H1 (cell line): ENCODE measurements at regions not wholly inside any gene's neighbourhood (a gene's known extent, or its start where the extent isn't known, plus 50 kb on each side); places are given as distances from the start of the nearest gene placed in this dataset.

Experiments used
- CTCF ChIA-PET: fragments of 300-600 bp; sonication (Branson Sonifier 250); formaldehyde crosslinking; loops from one replicate; lab custom pipeline; 2021; ENCODE audit not compliant: partially characterized antibody; lab: Charles Lee
- POLR2A ChIA-PET: fragments of 300-600 bp; sonication (Branson Sonifier 250); formaldehyde crosslinking; loops from one replicate; lab custom pipeline; 2021; ENCODE audit warnings: inconsistent platforms; ENCODE audit not compliant: partially characterized antibody; lab: Charles Lee
- DNase-seq, 2 experiments: peaks; one replicate each; pipeline versions ENCODE4 v3.0.0 to v3.0.0-alpha.2; 2010 to 2022; ENCODE audit warnings: low spot score in 2 of 2, low read depth in 1 of 2, mixed read lengths in 1 of 2
- FAIRE-seq: peaks from 2 replicates; lab custom pipeline; 2011; peaks lifted over from hg19 to GRCh38; lab: Jason Lieb, UNC
- H2AFZ ChIP-seq: 2 replicates; pipeline ENCODE4 v1.8.1; 2012; ENCODE audit warnings: low read length, inconsistent platforms
- H2AK5ac ChIP-seq: 2 replicates; pipeline ENCODE4 v1.6.1; 2013; ENCODE audit warnings: low read depth, low read length
- H2BK120ac ChIP-seq: replicated peaks from 2 replicates; pipeline ENCODE3; 2013; ENCODE audit warnings: low read depth, low read length, inconsistent platforms
- H2BK12ac ChIP-seq: 2 replicates; pipeline ENCODE4 v1.6.1; 2013; ENCODE audit warnings: low read depth, low read length
- H2BK15ac ChIP-seq: 2 replicates; pipeline ENCODE4 v1.6.1; 2013; ENCODE audit warnings: low read length
- H2BK20ac ChIP-seq: 2 replicates; pipeline ENCODE4 v1.6.1; 2013; ENCODE audit warnings: low read length
- H2BK5ac ChIP-seq: 2 replicates; pipeline ENCODE4 v1.6.1; 2013; ENCODE audit warnings: low read depth, low read length
- H3K14ac ChIP-seq: 2 replicates; pipeline ENCODE4 v1.6.1; 2013; ENCODE audit warnings: inconsistent platforms; ENCODE audit not compliant: insufficient read length
- H3K18ac ChIP-seq: 2 replicates; pipeline ENCODE4 v1.6.1; 2013; ENCODE audit warnings: low read length; ENCODE audit errors: extremely low read depth
- H3K23ac ChIP-seq: 2 replicates; pipeline ENCODE4 v1.6.1; 2013; ENCODE audit warnings: inconsistent platforms; ENCODE audit not compliant: insufficient read length
- H3K23me2 ChIP-seq: 2 replicates; pipeline ENCODE4 v1.6.1; 2013; ENCODE audit warnings: low read depth, low read length
- H3K27ac ChIP-seq: 2 replicates; pipeline ENCODE4 v1.6.1; 2011; ENCODE audit warnings: low read depth, low read length, inconsistent platforms
- H3K27me3 ChIP-seq, 4 experiments: replicated peaks in 1 of 4; 1 replicate in 1 of 4; 2 replicates in 3 of 4; pipeline versions ENCODE4 v1.6.1 to v1.8.1; 2011 to 2013; ENCODE audit warnings: low read length in 3 of 4, mild to moderate bottlenecking in 3 of 4, inconsistent platforms in 2 of 4, mixed read lengths in 2 of 4, moderate library complexity in 1 of 4; ENCODE audit not compliant: control insufficient read depth in 3 of 4, insufficient read depth in 3 of 4; ENCODE audit errors: extremely low read depth in 1 of 4
- H3K36me3 ChIP-seq, 4 experiments: 2 replicates each; pipeline versions ENCODE4 v1.6.1 to v1.8.1; 2011 to 2013; ENCODE audit warnings: mild to moderate bottlenecking in 4 of 4, low read length in 3 of 4, moderate library complexity in 2 of 4, control low read depth in 1 of 4, inconsistent platforms in 1 of 4; ENCODE audit not compliant: insufficient read depth in 4 of 4, control insufficient read depth in 2 of 4
- H3K4ac ChIP-seq: replicated peaks from 2 replicates; pipeline ENCODE3; 2013; ENCODE audit warnings: low read length, low read depth, mixed read lengths, inconsistent platforms; ENCODE audit not compliant: insufficient read length
- H3K4me1 ChIP-seq, 4 experiments: replicated peaks in 1 of 4; 1 replicate in 1 of 4; 2 replicates in 3 of 4; pipeline versions ENCODE4 v1.6.1 to v1.8.1; 2011 to 2013; ENCODE audit warnings: low read length in 3 of 4, inconsistent platforms in 2 of 4, mixed read lengths in 1 of 4; ENCODE audit not compliant: insufficient read depth in 4 of 4, control insufficient read depth in 3 of 4
- H3K4me2 ChIP-seq, 2 experiments: 2 replicates each; pipeline versions ENCODE4 v1.6.1 to v1.8.1; 2011 to 2013; ENCODE audit warnings: low read depth in 2 of 2, low read length in 2 of 2, control low read depth in 1 of 2, inconsistent platforms in 1 of 2, mild to moderate bottlenecking in 1 of 2; ENCODE audit not compliant: insufficient read depth in 1 of 2
- H3K4me3 ChIP-seq, 4 experiments: fragments of 200-600, 300-600 bp in 1 of 4; sonication (generic), shearing (Covaris generic), sonication (Bioruptor Twin) in 1 of 4; 2 replicates each; pipeline versions ENCODE4 v1.5.1 to v1.8.1; 2011 to 2016; ENCODE audit warnings: low read length in 4 of 4, low read depth in 3 of 4, control low read depth in 2 of 4, inconsistent platforms in 2 of 4, mild to moderate bottlenecking in 2 of 4, mixed read lengths in 1 of 4, moderate library complexity in 1 of 4; ENCODE audit not compliant: insufficient read depth in 2 of 4; ENCODE audit errors: extremely low read depth in 1 of 4
- H3K56ac ChIP-seq: replicated peaks from 2 replicates; pipeline ENCODE3; 2013; ENCODE audit warnings: low read depth, mild to moderate bottlenecking, mixed read lengths, low read length, inconsistent platforms; ENCODE audit not compliant: insufficient read length
- H3K79me1 ChIP-seq: 2 replicates; pipeline ENCODE4 v1.6.1; 2013; ENCODE audit warnings: low read depth, low read length, control low read depth
- H3K79me2 ChIP-seq, 2 experiments: 2 replicates each; pipeline versions ENCODE4 v1.6.1 to v1.8.1; 2012 to 2013; ENCODE audit warnings: low read length in 2 of 2, mild to moderate bottlenecking in 2 of 2, inconsistent platforms in 1 of 2; ENCODE audit not compliant: insufficient read depth in 2 of 2, control insufficient read depth in 1 of 2
- H3K9ac ChIP-seq, 4 experiments: replicated peaks in 1 of 4; 1 replicate in 1 of 4; 2 replicates in 3 of 4; pipeline versions ENCODE4 v1.6.1 to v1.8.1; 2011 to 2013; ENCODE audit warnings: low read depth in 3 of 4, low read length in 3 of 4, control low read depth in 2 of 4, mild to moderate bottlenecking in 2 of 4, moderate library complexity in 2 of 4, inconsistent platforms in 1 of 4; ENCODE audit errors: extremely low read depth in 1 of 4
- H3K9me3 ChIP-seq, 2 experiments: 2 replicates each; pipeline versions ENCODE4 v1.6.1 to v1.8.1; 2012 to 2013; ENCODE audit warnings: mild to moderate bottlenecking in 2 of 2, moderate library complexity in 2 of 2, control low read depth in 1 of 2, inconsistent platforms in 1 of 2, low read depth in 1 of 2, low read length in 1 of 2, mixed read lengths in 1 of 2; ENCODE audit not compliant: insufficient read depth in 2 of 2
- H4K20me1 ChIP-seq, 2 experiments: replicated peaks in 1 of 2; 2 replicates each; pipeline versions ENCODE3 to v1.8.1; 2011 to 2013; ENCODE audit warnings: inconsistent platforms in 2 of 2, low read length in 2 of 2, mild to moderate bottlenecking in 1 of 2; ENCODE audit not compliant: insufficient read depth in 2 of 2, control insufficient read depth in 1 of 2
- H4K5ac ChIP-seq: 2 replicates; pipeline ENCODE4 v1.6.1; 2013; ENCODE audit warnings: low read length, low read depth, mixed read lengths, inconsistent platforms; ENCODE audit not compliant: insufficient read length
- H4K8ac ChIP-seq: 2 replicates; pipeline ENCODE4 v1.8.0; 2013; ENCODE audit warnings: mild to moderate bottlenecking, moderate library complexity, low read length, inconsistent platforms; ENCODE audit not compliant: insufficient read depth; ENCODE audit errors: extremely low read depth
- H4K91ac ChIP-seq: replicated peaks from 2 replicates; pipeline ENCODE3; 2013; ENCODE audit warnings: low read length, mixed read lengths, inconsistent platforms; ENCODE audit not compliant: insufficient read length
- FOSL1 ChIP-seq: IDR thresholded peaks from 2 replicates; pipeline ENCODE4 v1.6.1; 2011; ENCODE audit warnings: mild to moderate bottlenecking, low read depth, low read length, moderate library complexity; ENCODE audit not compliant: insufficient read depth
- HDAC2 ChIP-seq, 2 experiments: fragments of 300-600 bp in 1 of 2; sonication (generic) in 1 of 2; IDR thresholded peaks; 2 replicates each; pipeline ENCODE4 v1.6.1; 2011 to 2012; ENCODE audit warnings: low read depth in 2 of 2, low read length in 2 of 2, mild to moderate bottlenecking in 2 of 2, moderate library complexity in 2 of 2, borderline replicate concordance in 1 of 2, inconsistent platforms in 1 of 2
- JUN ChIP-seq: IDR thresholded peaks from 2 replicates; pipeline ENCODE4 v1.6.1; 2011; ENCODE audit warnings: low read depth, mild to moderate bottlenecking, improper control_type of control experiment, low read length
- MAX ChIP-seq: IDR thresholded peaks from 2 replicates; pipeline ENCODE4 v1.6.1; 2012; ENCODE audit warnings: inconsistent platforms
- TBP ChIP-seq: IDR thresholded peaks from 2 replicates; pipeline ENCODE4 v1.6.1; 2011; ENCODE audit warnings: low read depth, low read length, improper control_type of control experiment
- WGBS, 2 experiments: shearing (Covaris generic) in 1 of 2; methylation state at CpG; one replicate each; pipeline versions ENCODE4 v1.1.6 to v1.1.7; 2013 to 2015; ENCODE audit warnings: low lambda C conversion rate in 2 of 2, mixed read lengths in 2 of 2, inconsistent platforms in 1 of 2, low coverage in 1 of 2, missing lambda C conversion rate in 1 of 2; ENCODE audit not compliant: insufficient replicate concordance in 2 of 2, insufficient coverage in 1 of 2, insufficient read length in 1 of 2; ENCODE audit errors: extremely low coverage in 1 of 2, missing lambda C conversion rate in 1 of 2; 5-methylcytosine and 5-hydroxymethylcytosine counted together
- TF ChIP-seq, protein P1 (sequence below), 3 experiments: IDR thresholded peaks; 1 replicate in 2 of 3; 2 replicates in 1 of 3; pipeline versions ENCODE4 v1.5.1 to v1.6.1; 2011; ENCODE audit warnings: low read length in 3 of 3, mild to moderate bottlenecking in 3 of 3, inconsistent platforms in 2 of 3, low read depth in 1 of 3, moderate library complexity in 1 of 3; ENCODE audit not compliant: insufficient read depth in 1 of 3; ENCODE audit errors: control extremely low read depth in 1 of 3

GRCh38 chr12:75658901-75659823, 147.8 kb upstream of the KRR1 start:
- FAIRE-seq (no peak), DNase-seq (no peak)
- H3K4me3 ChIP-seq = no peak overlapping the region
- no peak overlapping the region for H3K23ac ChIP-seq
- H3K36me3 ChIP-seq = no peaks in the 10 kb centered on the region
- no peak overlapping the region for H2BK120ac ChIP-seq
- ChIA-PET CTCF (interaction anchor here (1.7 kb wide), 1 partner anchor 119 kb away, joined by 3 read pairs; no protein-coding TSS in a partner anchor), POLR2A (interaction anchor here (0.7 kb wide), 2 partner anchors 19 to 86 kb away, joined by 3 read pairs; no protein-coding TSS in a partner anchor)
- no peak overlapping the region for H2BK12ac ChIP-seq
- no peak overlapping the region for H3K27ac ChIP-seq
- no peaks in the 10 kb centered on the region for H3K79me1 ChIP-seq
- no peak overlapping the region for H3K9ac ChIP-seq
- WGBS, 2 experiments = 84% methylated on average over 9 of the region's 9 CpGs; no CpG with 5 or more reads in 1 of the 2 experiments
- H4K8ac ChIP-seq = no peak overlapping the region
- 0 out of 2 replicates have a peak overlapping the region, but pooled peaks have one; percentile 21 for H2AFZ ChIP-seq
- no peak overlapping the region for H3K56ac ChIP-seq
- H3K4ac ChIP-seq = no peak overlapping the region
- no peak overlapping the region for H2BK20ac ChIP-seq
- no peaks in the 10 kb centered on the region for H3K79me2 ChIP-seq
- no peak overlapping the region for H4K91ac ChIP-seq
- TF ChIP-seq MAX = no peak
- TF ChIP-seq HDAC2 (IDR thresholded peaks at IDR 0.05; ENCODE audit: borderline replicate concordance in 1 of 2, low read depth in 2 of 2, low read length in 2 of 2) = no peak
- TF ChIP-seq TBP = no peak
- TF ChIP-seq, protein P1, sequence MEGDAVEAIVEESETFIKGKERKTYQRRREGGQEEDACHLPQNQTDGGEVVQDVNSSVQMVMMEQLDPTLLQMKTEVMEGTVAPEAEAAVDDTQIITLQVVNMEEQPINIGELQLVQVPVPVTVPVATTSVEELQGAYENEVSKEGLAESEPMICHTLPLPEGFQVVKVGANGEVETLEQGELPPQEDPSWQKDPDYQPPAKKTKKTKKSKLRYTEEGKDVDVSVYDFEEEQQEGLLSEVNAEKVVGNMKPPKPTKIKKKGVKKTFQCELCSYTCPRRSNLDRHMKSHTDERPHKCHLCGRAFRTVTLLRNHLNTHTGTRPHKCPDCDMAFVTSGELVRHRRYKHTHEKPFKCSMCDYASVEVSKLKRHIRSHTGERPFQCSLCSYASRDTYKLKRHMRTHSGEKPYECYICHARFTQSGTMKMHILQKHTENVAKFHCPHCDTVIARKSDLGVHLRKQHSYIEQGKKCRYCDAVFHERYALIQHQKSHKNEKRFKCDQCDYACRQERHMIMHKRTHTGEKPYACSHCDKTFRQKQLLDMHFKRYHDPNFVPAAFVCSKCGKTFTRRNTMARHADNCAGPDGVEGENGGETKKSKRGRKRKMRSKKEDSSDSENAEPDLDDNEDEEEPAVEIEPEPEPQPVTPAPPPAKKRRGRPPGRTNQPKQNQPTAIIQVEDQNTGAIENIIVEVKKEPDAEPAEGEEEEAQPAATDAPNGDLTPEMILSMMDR (IDR thresholded peaks at IDR 0.05; ENCODE audit: control extremely low read depth in 1 of 3, insufficient read depth in 1 of 3, low read depth in 1 of 3, low read length in 3 of 3) = no peak
- TF ChIP-seq JUN = no peak
- no peak for TF ChIP-seq FOSL1
- H3K14ac ChIP-seq = no peak overlapping the region
- no peaks in the 10 kb centered on the region for H4K20me1 ChIP-seq
- no peak overlapping the region for H2BK15ac ChIP-seq
- no peaks in the 10 kb centered on the region; a peak in 1 of 7 replicates for H3K27me3 ChIP-seq
- no peak overlapping the region for H3K4me2 ChIP-seq
- no peak overlapping the region for H3K18ac ChIP-seq
- no peak overlapping the region for H4K5ac ChIP-seq
- H3K9me3 ChIP-seq = no peaks in the 10 kb centered on the region
- H3K4me1 ChIP-seq = no peaks in the 10 kb centered on the region
- H3K23me2 ChIP-seq = no peaks in the 10 kb centered on the region
- no peak overlapping the region for H2AK5ac ChIP-seq
- no peak overlapping the region for H2BK5ac ChIP-seq
